GM23248 (cell line): ENCODE measurements at regions not wholly inside any gene's neighbourhood (a gene's known extent, or its start where the extent isn't known, plus 50 kb on each side); places are given as distances from the start of the nearest gene placed in this dataset.

Experiments used
- EZH2 ChIP-seq: fragments of 200-600 bp; sonication (generic); IDR thresholded peaks from 2 replicates; pipeline ENCODE4 v1.6.1; 2018; ENCODE audit warnings: antibody characterized with exemption, mild to moderate bottlenecking; ENCODE audit not compliant: insufficient read depth, poor library complexity, severe bottlenecking
- EZH2phosphoT487 ChIP-seq: fragments of 200-600 bp; sonication (generic); IDR thresholded peaks from 2 replicates; pipeline ENCODE4 v1.6.1; 2018; ENCODE audit warnings: antibody characterized with exemption, moderate library complexity, mild to moderate bottlenecking, low read depth; ENCODE audit not compliant: insufficient read depth

DNA sequence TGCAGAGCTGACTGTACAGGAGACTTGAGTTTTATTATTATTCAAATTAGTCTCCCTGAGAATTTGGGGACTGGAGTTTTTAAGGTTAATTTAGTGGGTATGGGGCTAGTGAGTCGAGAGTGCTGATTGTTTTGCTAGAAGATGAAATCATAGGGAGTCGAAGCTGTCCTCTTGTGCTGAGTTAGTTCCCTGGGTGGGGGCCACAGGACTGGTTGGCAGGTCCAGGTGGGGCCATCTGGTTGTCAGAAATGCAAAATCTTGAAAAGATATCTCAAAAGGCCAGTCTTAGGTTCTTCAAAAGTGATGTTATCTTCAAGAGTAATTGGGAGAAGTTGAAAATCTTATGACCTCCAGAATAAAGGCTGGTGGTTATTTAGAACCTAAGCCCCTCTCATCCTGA, 267.3 kb downstream of the MYCN start:
- no peak for TF ChIP-seq EZH2
- no peak for TF ChIP-seq EZH2phosphoT487
